ENCODE measurements at regions not wholly inside any gene's neighbourhood (a gene's known extent, or its start where the extent isn't known, plus 50 kb on each side); places are given as distances from the start of the nearest gene placed in this dataset.

- Histone ChIP-seq H3K36me3 (ENCODE audit: control insufficient read depth in 1 of 2, insufficient read depth in 2 of 2, low read length in 2 of 2) (no peaks in the 10 kb centered on the region), H3K79me2 (ENCODE audit: control insufficient read depth, insufficient read depth, low read length, poor library complexity) (no peaks in the 10 kb centered on the region), H3K27me3 (ENCODE audit: insufficient read depth, low read length) (no peaks in the 10 kb centered on the region), H3K4ac (ENCODE audit: low read depth, low read length) (no peak overlapping the region), H2BK120ac (ENCODE audit: insufficient read depth, low read length, poor library complexity) (no peak overlapping the region), H3K4me3 (ENCODE audit: low read depth, low read length) (no peak overlapping the region), H3K79me1 (ENCODE audit: low read length) (no peaks in the 10 kb centered on the region), H3K4me2 (ENCODE audit: low read length) (no peak overlapping the region), H3K4me1 (ENCODE audit: control insufficient read depth in 1 of 2, insufficient read depth in 2 of 2, low read length in 2 of 2) (no peaks in the 10 kb centered on the region), H4K12ac (ENCODE audit: low read depth, low read length) (no peak overlapping the region), H3K9ac (ENCODE audit: low read length) (no peak overlapping the region), H4K8ac (ENCODE audit: low read depth, low read length) (no peak overlapping the region), H2AFZ (ENCODE audit: insufficient read depth, low read length, poor library complexity) (no peak overlapping the region), H2AK5ac (ENCODE audit: low read length) (no peak overlapping the region), H3K18ac (ENCODE audit: low read length) (no peak overlapping the region), H2BK12ac (ENCODE audit: low read length) (no peak overlapping the region), H3K9me3 (ENCODE audit: insufficient read depth, low read depth, low read length) (no peaks in the 10 kb centered on the region), H3K23ac (ENCODE audit: low read length) (no peak overlapping the region), H3K14ac (ENCODE audit: low read length) (no peak overlapping the region), H4K91ac (ENCODE audit: low read depth, low read length) (no peak overlapping the region), H3K27ac (ENCODE audit: low read depth, low read length) (no peak overlapping the region), H2BK5ac (ENCODE audit: low read depth, low read length, poor library complexity) (no peak overlapping the region)
- DNase-seq, result no peak
- WGBS (ENCODE audit: extremely low coverage, insufficient coverage, insufficient read length), result no CpG with 5 or more reads among the region's 3 CpGs
These were observed 270.2 kb upstream of the TFAP2D start for GRCh38 chr6:50443144-50443543.

- no peak for DNase-seq
- Histone ChIP-seq H3K4me2 (ENCODE audit: low read length) (no peak overlapping the region), H2AFZ (ENCODE audit: insufficient read depth, low read length, poor library complexity) (no peak overlapping the region), H2BK12ac (ENCODE audit: low read length) (no peak overlapping the region), H3K18ac (ENCODE audit: low read length) (no peak overlapping the region), H3K9me3 (ENCODE audit: insufficient read depth, low read depth, low read length) (no peaks in the 10 kb centered on the region), H3K14ac (ENCODE audit: low read length) (no peak overlapping the region), H4K12ac (ENCODE audit: low read depth, low read length) (no peak overlapping the region), H3K4ac (ENCODE audit: low read depth, low read length) (no peak overlapping the region), H3K4me3 (ENCODE audit: low read depth, low read length) (no peak overlapping the region), H3K4me1 (ENCODE audit: control insufficient read depth in 1 of 2, insufficient read depth in 2 of 2, low read length in 2 of 2) (no peaks in the 10 kb centered on the region), H2BK120ac (ENCODE audit: insufficient read depth, low read length, poor library complexity) (no peak overlapping the region), H3K36me3 (ENCODE audit: control insufficient read depth in 1 of 2, insufficient read depth in 2 of 2, low read length in 2 of 2) (no peaks in the 10 kb centered on the region), H4K91ac (ENCODE audit: low read depth, low read length) (no peak overlapping the region), H3K79me2 (ENCODE audit: control insufficient read depth, insufficient read depth, low read length, poor library complexity) (no peaks in the 10 kb centered on the region), H3K27me3 (ENCODE audit: insufficient read depth, low read length) (no peaks in the 10 kb centered on the region), H3K23ac (ENCODE audit: low read length) (no peak overlapping the region), H3K79me1 (ENCODE audit: low read length) (no peaks in the 10 kb centered on the region), H3K9ac (ENCODE audit: low read length) (no peak overlapping the region), H3K27ac (ENCODE audit: low read depth, low read length) (no peak overlapping the region), H2BK5ac (ENCODE audit: low read depth, low read length, poor library complexity) (no peak overlapping the region), H2AK5ac (ENCODE audit: low read length) (no peak overlapping the region), H4K8ac (ENCODE audit: low read depth, low read length) (no peak overlapping the region)
- WGBS (ENCODE audit: extremely low coverage, insufficient coverage, insufficient read length), result no CpG with 5 or more reads among the region's 2 CpGs
These were observed 264.2 kb upstream of the TFAP2D start for GRCh38 chr6:50449128-50449527.

GRCh38 chr6:50451826-50452400 is 261.4 kb upstream of the TFAP2D start:
- no peak overlapping the region for H3K9ac ChIP-seq (ENCODE audit: low read length)
- H2BK12ac ChIP-seq (ENCODE audit: low read length), result no peak overlapping the region
- no peak overlapping the region for H3K27ac ChIP-seq (ENCODE audit: low read depth, low read length)
- no CpG with 5 or more reads among the region's 4 CpGs for WGBS (ENCODE audit: extremely low coverage, insufficient coverage, insufficient read length)
- H3K4me3 ChIP-seq (ENCODE audit: low read depth, low read length), result no peak overlapping the region
- no peak overlapping the region for H2BK120ac ChIP-seq (ENCODE audit: insufficient read depth, low read length, poor library complexity)
- H3K36me3 ChIP-seq (ENCODE audit: control insufficient read depth in 1 of 2, insufficient read depth in 2 of 2, low read length in 2 of 2), result no peaks in the 10 kb centered on the region
- H3K4ac ChIP-seq (ENCODE audit: low read depth, low read length), result no peak overlapping the region
- H3K27me3 ChIP-seq (ENCODE audit: insufficient read depth, low read length), result no peaks in the 10 kb centered on the region
- no peak overlapping the region for H3K23ac ChIP-seq (ENCODE audit: low read length)
- no peaks in the 10 kb centered on the region for H3K4me1 ChIP-seq (ENCODE audit: control insufficient read depth in 1 of 2, insufficient read depth in 2 of 2, low read length in 2 of 2)
- H4K12ac ChIP-seq (ENCODE audit: low read depth, low read length), result no peak overlapping the region
- H3K79me2 ChIP-seq (ENCODE audit: control insufficient read depth, insufficient read depth, low read length, poor library complexity), result no peaks in the 10 kb centered on the region
- no peak overlapping the region for H2AK5ac ChIP-seq (ENCODE audit: low read length)
- no peak overlapping the region for H2AFZ ChIP-seq (ENCODE audit: insufficient read depth, low read length, poor library complexity)
- H3K9me3 ChIP-seq (ENCODE audit: insufficient read depth, low read depth, low read length), result no peaks in the 10 kb centered on the region
- no peak for DNase-seq
- no peak overlapping the region for H2BK5ac ChIP-seq (ENCODE audit: low read depth, low read length, poor library complexity)
- no peak overlapping the region for H3K4me2 ChIP-seq (ENCODE audit: low read length)
- no peak overlapping the region for H4K8ac ChIP-seq (ENCODE audit: low read depth, low read length)
- H3K14ac ChIP-seq (ENCODE audit: low read length), result no peak overlapping the region
- H3K79me1 ChIP-seq (ENCODE audit: low read length), result no peaks in the 10 kb centered on the region
- no peak overlapping the region for H4K91ac ChIP-seq (ENCODE audit: low read depth, low read length)
- H3K18ac ChIP-seq (ENCODE audit: low read length), result no peak overlapping the region

GRCh38 chr6:50455029-50455428 is 258.3 kb upstream of the TFAP2D start:
- no CpG with 5 or more reads among the region's 7 CpGs for WGBS (ENCODE audit: extremely low coverage, insufficient coverage, insufficient read length)
- H3K4me2 ChIP-seq (ENCODE audit: low read length), result no peak overlapping the region
- no peaks in the 10 kb centered on the region for H3K79me1 ChIP-seq (ENCODE audit: low read length)
- H3K79me2 ChIP-seq (ENCODE audit: control insufficient read depth, insufficient read depth, low read length, poor library complexity), result no peaks in the 10 kb centered on the region
- no peak overlapping the region for H3K4me3 ChIP-seq (ENCODE audit: low read depth, low read length)
- H3K36me3 ChIP-seq (ENCODE audit: control insufficient read depth in 1 of 2, insufficient read depth in 2 of 2, low read length in 2 of 2), result no peaks in the 10 kb centered on the region
- H3K18ac ChIP-seq (ENCODE audit: low read length), result no peak overlapping the region
- H3K4me1 ChIP-seq (ENCODE audit: control insufficient read depth in 1 of 2, insufficient read depth in 2 of 2, low read length in 2 of 2), result no peaks in the 10 kb centered on the region
- H3K9ac ChIP-seq (ENCODE audit: low read length), result no peak overlapping the region
- no peak overlapping the region for H4K91ac ChIP-seq (ENCODE audit: low read depth, low read length)
- H3K27ac ChIP-seq (ENCODE audit: low read depth, low read length), result no peak overlapping the region
- no peak overlapping the region for H3K4ac ChIP-seq (ENCODE audit: low read depth, low read length)
- no peak overlapping the region for H4K12ac ChIP-seq (ENCODE audit: low read depth, low read length)
- no peak overlapping the region for H2AFZ ChIP-seq (ENCODE audit: insufficient read depth, low read length, poor library complexity)
- H2BK5ac ChIP-seq (ENCODE audit: low read depth, low read length, poor library complexity), result no peak overlapping the region
- H2AK5ac ChIP-seq (ENCODE audit: low read length), result no peak overlapping the region
- H3K27me3 ChIP-seq (ENCODE audit: insufficient read depth, low read length), result no peaks in the 10 kb centered on the region
- no peak overlapping the region for H3K23ac ChIP-seq (ENCODE audit: low read length)
- no peak overlapping the region for H2BK120ac ChIP-seq (ENCODE audit: insufficient read depth, low read length, poor library complexity)
- H3K9me3 ChIP-seq (ENCODE audit: insufficient read depth, low read depth, low read length), result no peaks in the 10 kb centered on the region
- no peak for DNase-seq
- H4K8ac ChIP-seq (ENCODE audit: low read depth, low read length), result no peak overlapping the region
- H3K14ac ChIP-seq (ENCODE audit: low read length), result no peak overlapping the region
- H2BK12ac ChIP-seq (ENCODE audit: low read length), result no peak overlapping the region
